ENCODE measurements at regions not wholly inside any gene's neighbourhood (a gene's known extent, or its start where the extent isn't known, plus 50 kb on each side); places are given as distances from the start of the nearest gene placed in this dataset.

GRCh38 chr1:239282411-239282810 lies 104.0 kb upstream of the CHRM3 start:
- Histone ChIP-seq H3K9me3 (ENCODE audit: control insufficient read depth, insufficient read depth, low read depth, low read length) (no peaks in the 10 kb centered on the region), H3K27ac (ENCODE audit: extremely low read depth, low read depth, low read length) (no peak overlapping the region), H3K4me1 (ENCODE audit: control insufficient read depth, insufficient read depth, low read length) (no peaks in the 10 kb centered on the region), H3K36me3 (ENCODE audit: control insufficient read depth in 2 of 2, insufficient read depth in 1 of 2, low read length in 2 of 2) (no peaks in the 10 kb centered on the region), H3K4me3 (ENCODE audit: low read depth, low read length) (no peak overlapping the region)
- TF ChIP-seq ZNF654 (tag by site-specific recombination; IDR thresholded peaks at IDR 0.05; ENCODE audit: low read depth) (no peak), ZNF830 (tag by site-specific recombination; IDR thresholded peaks at IDR 0.05; ENCODE audit: low read depth) (no peak), ZNF692 (tag by site-specific recombination; IDR thresholded peaks at IDR 0.05) (no peak), ZNF2 (tag by site-specific recombination; IDR thresholded peaks at IDR 0.05) (no peak), ZIC2 (tag by site-specific recombination; IDR thresholded peaks at IDR 0.05) (no peak), ZNF292 (tag by site-specific recombination; IDR thresholded peaks at IDR 0.05; ENCODE audit: borderline replicate concordance, low read depth) (no peak), ZNF623 (tag by site-specific recombination; IDR thresholded peaks at IDR 0.05) (no peak), ZNF132 (tag by site-specific recombination; IDR thresholded peaks at IDR 0.05; ENCODE audit: borderline replicate concordance) (no peak), ZNF501 (tag by site-specific recombination; IDR thresholded peaks at IDR 0.05) (no peak), ZFP37 (tag by site-specific recombination; IDR thresholded peaks at IDR 0.05) (no peak), ZNF366 (tag by site-specific recombination; conservative IDR thresholded peaks at IDR 0.05) (no peak), GLIS1 (tag by site-specific recombination; IDR thresholded peaks at IDR 0.05) (no peak)
- TF ChIP-seq, protein P1, sequence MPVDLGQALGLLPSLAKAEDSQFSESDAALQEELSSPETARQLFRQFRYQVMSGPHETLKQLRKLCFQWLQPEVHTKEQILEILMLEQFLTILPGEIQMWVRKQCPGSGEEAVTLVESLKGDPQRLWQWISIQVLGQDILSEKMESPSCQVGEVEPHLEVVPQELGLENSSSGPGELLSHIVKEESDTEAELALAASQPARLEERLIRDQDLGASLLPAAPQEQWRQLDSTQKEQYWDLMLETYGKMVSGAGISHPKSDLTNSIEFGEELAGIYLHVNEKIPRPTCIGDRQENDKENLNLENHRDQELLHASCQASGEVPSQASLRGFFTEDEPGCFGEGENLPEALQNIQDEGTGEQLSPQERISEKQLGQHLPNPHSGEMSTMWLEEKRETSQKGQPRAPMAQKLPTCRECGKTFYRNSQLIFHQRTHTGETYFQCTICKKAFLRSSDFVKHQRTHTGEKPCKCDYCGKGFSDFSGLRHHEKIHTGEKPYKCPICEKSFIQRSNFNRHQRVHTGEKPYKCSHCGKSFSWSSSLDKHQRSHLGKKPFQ (tag by site-specific recombination; IDR thresholded peaks at IDR 0.05): no peak
- TF ChIP-seq, protein P2, sequence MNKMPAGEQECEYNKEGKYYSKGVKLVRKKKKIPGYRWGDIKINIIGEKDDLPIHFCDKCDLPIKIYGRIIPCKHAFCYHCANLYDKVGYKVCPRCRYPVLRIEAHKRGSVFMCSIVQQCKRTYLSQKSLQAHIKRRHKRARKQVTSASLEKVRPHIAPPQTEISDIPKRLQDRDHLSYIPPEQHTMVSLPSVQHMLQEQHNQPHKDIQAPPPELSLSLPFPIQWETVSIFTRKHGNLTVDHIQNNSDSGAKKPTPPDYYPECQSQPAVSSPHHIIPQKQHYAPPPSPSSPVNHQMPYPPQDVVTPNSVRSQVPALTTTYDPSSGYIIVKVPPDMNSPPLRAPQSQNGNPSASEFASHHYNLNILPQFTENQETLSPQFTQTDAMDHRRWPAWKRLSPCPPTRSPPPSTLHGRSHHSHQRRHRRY (tag by site-specific recombination; IDR thresholded peaks at IDR 0.05): no peak
- ChIA-PET POLR2A (no interaction called here), CTCF (interaction anchor here (0.6 to 0.8 kb wide), 2 partner anchors 104 to 105 kb away, joined by 4 to 5 read pairs; partner anchors contain the start of gene CHRM3)

- CTCF ChIA-PET: no interaction called here
- TF ChIP-seq ZNF670 (tag by site-specific recombination; IDR thresholded peaks at IDR 0.05; ENCODE audit: low read depth): no peak
- no peak for TF ChIP-seq ZNF549 (tag by site-specific recombination; IDR thresholded peaks at IDR 0.05)
- TF ChIP-seq, protein P1 (tag by site-specific recombination; IDR thresholded peaks at IDR 0.05): no peak
- TF ChIP-seq WT1 (tag by site-specific recombination; IDR thresholded peaks at IDR 0.05): no peak
- no peak for TF ChIP-seq SCRT1 (tag by site-specific recombination; IDR thresholded peaks at IDR 0.05; ENCODE audit: borderline replicate concordance)
- no peak for TF ChIP-seq ZNF510 (tag by site-specific recombination; IDR thresholded peaks at IDR 0.05; ENCODE audit: insufficient replicate concordance)
- TF ChIP-seq MZF1 (tag by site-specific recombination; IDR thresholded peaks at IDR 0.05; ENCODE audit: borderline replicate concordance): no peak
- no peak for TF ChIP-seq ZBTB49 (tag by site-specific recombination; IDR thresholded peaks at IDR 0.05; ENCODE audit: low read depth)
- no peak for TF ChIP-seq ZNF366 (tag by site-specific recombination; conservative IDR thresholded peaks at IDR 0.05)
- TF ChIP-seq, protein P3, sequence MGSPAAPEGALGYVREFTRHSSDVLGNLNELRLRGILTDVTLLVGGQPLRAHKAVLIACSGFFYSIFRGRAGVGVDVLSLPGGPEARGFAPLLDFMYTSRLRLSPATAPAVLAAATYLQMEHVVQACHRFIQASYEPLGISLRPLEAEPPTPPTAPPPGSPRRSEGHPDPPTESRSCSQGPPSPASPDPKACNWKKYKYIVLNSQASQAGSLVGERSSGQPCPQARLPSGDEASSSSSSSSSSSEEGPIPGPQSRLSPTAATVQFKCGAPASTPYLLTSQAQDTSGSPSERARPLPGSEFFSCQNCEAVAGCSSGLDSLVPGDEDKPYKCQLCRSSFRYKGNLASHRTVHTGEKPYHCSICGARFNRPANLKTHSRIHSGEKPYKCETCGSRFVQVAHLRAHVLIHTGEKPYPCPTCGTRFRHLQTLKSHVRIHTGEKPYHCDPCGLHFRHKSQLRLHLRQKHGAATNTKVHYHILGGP (tag by site-specific recombination; IDR thresholded peaks at IDR 0.05): no peak
- TF ChIP-seq, protein P4, sequence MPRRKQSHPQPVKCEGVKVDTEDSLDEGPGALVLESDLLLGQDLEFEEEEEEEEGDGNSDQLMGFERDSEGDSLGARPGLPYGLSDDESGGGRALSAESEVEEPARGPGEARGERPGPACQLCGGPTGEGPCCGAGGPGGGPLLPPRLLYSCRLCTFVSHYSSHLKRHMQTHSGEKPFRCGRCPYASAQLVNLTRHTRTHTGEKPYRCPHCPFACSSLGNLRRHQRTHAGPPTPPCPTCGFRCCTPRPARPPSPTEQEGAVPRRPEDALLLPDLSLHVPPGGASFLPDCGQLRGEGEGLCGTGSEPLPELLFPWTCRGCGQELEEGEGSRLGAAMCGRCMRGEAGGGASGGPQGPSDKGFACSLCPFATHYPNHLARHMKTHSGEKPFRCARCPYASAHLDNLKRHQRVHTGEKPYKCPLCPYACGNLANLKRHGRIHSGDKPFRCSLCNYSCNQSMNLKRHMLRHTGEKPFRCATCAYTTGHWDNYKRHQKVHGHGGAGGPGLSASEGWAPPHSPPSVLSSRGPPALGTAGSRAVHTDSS (tag by site-specific recombination; IDR thresholded peaks at IDR 0.05): no peak
- TF ChIP-seq ZNF155 (tag by site-specific recombination; IDR thresholded peaks at IDR 0.05): no peak
These were observed 110.3 kb upstream of the CHRM3 start for GRCh38 chr1:239276051-239276450.

More at GRCh38 chr1:239276051-239276450, 110.3 kb upstream of the CHRM3 start:
- H3K27ac ChIP-seq (ENCODE audit: extremely low read depth, low read depth, low read length): no peak overlapping the region
- no peaks in the 10 kb centered on the region for H3K36me3 ChIP-seq (ENCODE audit: control insufficient read depth in 2 of 2, insufficient read depth in 1 of 2, low read length in 2 of 2)
- POLR2A ChIA-PET: no interaction called here
- no peak overlapping the region for H3K4me3 ChIP-seq (ENCODE audit: low read depth, low read length)
- H3K4me1 ChIP-seq (ENCODE audit: control insufficient read depth, insufficient read depth, low read length): no peaks in the 10 kb centered on the region
- H3K9me3 ChIP-seq (ENCODE audit: control insufficient read depth, insufficient read depth, low read depth, low read length): no peaks in the 10 kb centered on the region
